Skeletal muscle satellite cell (primary cell): ENCODE measurements at regions not wholly inside any gene's neighbourhood (a gene's known extent, or its start where the extent isn't known, plus 50 kb on each side); places are given as distances from the start of the nearest gene placed in this dataset.

Source experiments
- H3K27me3 ChIP-seq: 2 replicates; pipeline ENCODE4 v1.7.0; 2013; ENCODE audit warnings: low read length; ENCODE audit not compliant: control insufficient read depth, insufficient read depth
- H3K36me3 ChIP-seq: 2 replicates; pipeline ENCODE4 v1.7.0; 2013; ENCODE audit warnings: mild to moderate bottlenecking, control low read depth, low read length; ENCODE audit not compliant: insufficient read depth
- H3K4me1 ChIP-seq: 2 replicates; pipeline ENCODE4 v1.7.0; 2013; ENCODE audit warnings: low read length; ENCODE audit not compliant: control insufficient read depth, insufficient read depth
- H3K4me2 ChIP-seq: 2 replicates; pipeline ENCODE4 v1.7.0; 2013; ENCODE audit warnings: mild to moderate bottlenecking, low read length
- H3K4me3 ChIP-seq: 2 replicates; pipeline ENCODE4 v1.7.0; 2013; ENCODE audit warnings: low read length
- H3K9ac ChIP-seq: 2 replicates; pipeline ENCODE4 v1.7.0; 2013; ENCODE audit warnings: mild to moderate bottlenecking, low read depth, low read length, moderate library complexity
- H3K9me3 ChIP-seq: replicated peaks from 2 replicates; pipeline ENCODE4 v1.7.0; 2013; ENCODE audit warnings: mild to moderate bottlenecking, control low read depth, low read length

GRCh38 chr3:16741103-16741758, 136.0 kb upstream of the DAZL start:
- H3K9ac ChIP-seq = no peak overlapping the region
- no peaks in the 10 kb centered on the region for H3K27me3 ChIP-seq
- no peak overlapping the region for H3K4me2 ChIP-seq
- no peaks in the 10 kb centered on the region for H3K36me3 ChIP-seq
- H3K4me1 ChIP-seq = peaks cover 7% of the 10 kb centered on the region
- no peak overlapping the region for H3K4me3 ChIP-seq
- peaks cover 11% of the 10 kb centered on the region for H3K9me3 ChIP-seq

GRCh38 chr3:16741890-16742289, 136.7 kb upstream of the DAZL start:
- H3K36me3 ChIP-seq = no peaks in the 10 kb centered on the region
- no peak overlapping the region for H3K4me3 ChIP-seq
- H3K9me3 ChIP-seq = peaks cover 11% of the 10 kb centered on the region
- H3K9ac ChIP-seq = no peak overlapping the region
- H3K27me3 ChIP-seq = no peaks in the 10 kb centered on the region
- no peak overlapping the region for H3K4me2 ChIP-seq
- H3K4me1 ChIP-seq = peaks cover 7% of the 10 kb centered on the region

- Histone ChIP-seq H3K9ac (no peak overlapping the region), H3K4me2 (no peak overlapping the region), H3K4me1 (peaks cover 7% of the 10 kb centered on the region), H3K27me3 (no peaks in the 10 kb centered on the region), H3K4me3 (no peak overlapping the region), H3K36me3 (no peaks in the 10 kb centered on the region), H3K9me3 (peaks cover 11% of the 10 kb centered on the region)
Measured at GRCh38 chr3:16743276-16743675, 138.1 kb upstream of the DAZL start.

GRCh38 chr3:16759227-16759903, 125.4 kb upstream of the PLCL2 start:
- H3K4me1 ChIP-seq = peaks cover 14% of the 10 kb centered on the region
- H3K36me3 ChIP-seq = no peaks in the 10 kb centered on the region
- H3K9ac ChIP-seq = no peak overlapping the region
- H3K4me3 ChIP-seq = no peak overlapping the region
- H3K27me3 ChIP-seq = no peaks in the 10 kb centered on the region
- no peaks in the 10 kb centered on the region for H3K9me3 ChIP-seq
- H3K4me2 ChIP-seq = no peak overlapping the region

GRCh38 chr3:16761571-16761970, 123.2 kb upstream of the PLCL2 start:
- Histone ChIP-seq H3K4me3 (no peak overlapping the region), H3K4me1 (peaks cover 14% of the 10 kb centered on the region), H3K9ac (no peak overlapping the region), H3K36me3 (no peaks in the 10 kb centered on the region), H3K4me2 (peak overlapping the region; percentile 52), H3K9me3 (no peaks in the 10 kb centered on the region), H3K27me3 (no peaks in the 10 kb centered on the region)

- H3K4me1 ChIP-seq = peaks cover 14% of the 10 kb centered on the region
- H3K9ac ChIP-seq = no peak overlapping the region
- H3K9me3 ChIP-seq = no peaks in the 10 kb centered on the region
- H3K4me3 ChIP-seq = no peak overlapping the region
- no peaks in the 10 kb centered on the region for H3K36me3 ChIP-seq
- no peaks in the 10 kb centered on the region for H3K27me3 ChIP-seq
- H3K4me2 ChIP-seq = no peak overlapping the region
Measured at GRCh38 chr3:16765661-16766060, 119.1 kb upstream of the PLCL2 start.

- H3K27me3 ChIP-seq = no peaks in the 10 kb centered on the region
- H3K4me3 ChIP-seq = no peak overlapping the region
- no peaks in the 10 kb centered on the region for H3K36me3 ChIP-seq
- no peaks in the 10 kb centered on the region for H3K9me3 ChIP-seq
- H3K4me2 ChIP-seq = no peak overlapping the region
- peaks cover 5% of the 10 kb centered on the region for H3K4me1 ChIP-seq
- H3K9ac ChIP-seq = no peak overlapping the region
Measured at GRCh38 chr3:16767006-16767405, 117.7 kb upstream of the PLCL2 start.

- Histone ChIP-seq H3K36me3 (no peaks in the 10 kb centered on the region), H3K4me1 (no peaks in the 10 kb centered on the region), H3K4me2 (no peak overlapping the region), H3K27me3 (no peaks in the 10 kb centered on the region), H3K9ac (no peak overlapping the region), H3K9me3 (no peaks in the 10 kb centered on the region), H3K4me3 (no peak overlapping the region)
Measured at GRCh38 chr3:16768014-16768413, 116.7 kb upstream of the PLCL2 start.

GRCh38 chr3:16768956-16769355, 115.8 kb upstream of the PLCL2 start:
- Histone ChIP-seq H3K36me3 (no peaks in the 10 kb centered on the region), H3K27me3 (no peaks in the 10 kb centered on the region), H3K9me3 (no peaks in the 10 kb centered on the region), H3K4me3 (no peak overlapping the region), H3K9ac (no peak overlapping the region), H3K4me2 (no peak overlapping the region), H3K4me1 (no peaks in the 10 kb centered on the region)

- Histone ChIP-seq H3K36me3 (no peaks in the 10 kb centered on the region), H3K9ac (no peak overlapping the region), H3K27me3 (no peaks in the 10 kb centered on the region), H3K9me3 (no peaks in the 10 kb centered on the region), H3K4me3 (no peak overlapping the region), H3K4me2 (no peak overlapping the region), H3K4me1 (no peaks in the 10 kb centered on the region)
Measured at GRCh38 chr3:16769525-16769924, 115.2 kb upstream of the PLCL2 start.

- Histone ChIP-seq H3K4me3 (no peak overlapping the region), H3K36me3 (no peaks in the 10 kb centered on the region), H3K4me1 (no peaks in the 10 kb centered on the region), H3K4me2 (no peak overlapping the region), H3K27me3 (no peaks in the 10 kb centered on the region), H3K9ac (no peak overlapping the region), H3K9me3 (no peaks in the 10 kb centered on the region)
Measured at GRCh38 chr3:16770021-16770420, 114.7 kb upstream of the PLCL2 start.

GRCh38 chr3:16770792-16771191, 114.0 kb upstream of the PLCL2 start:
- H3K4me3 ChIP-seq = no peak overlapping the region
- no peak overlapping the region for H3K9ac ChIP-seq
- no peak overlapping the region for H3K4me2 ChIP-seq
- no peaks in the 10 kb centered on the region for H3K4me1 ChIP-seq
- H3K36me3 ChIP-seq = no peaks in the 10 kb centered on the region
- H3K9me3 ChIP-seq = no peaks in the 10 kb centered on the region
- no peaks in the 10 kb centered on the region for H3K27me3 ChIP-seq
